WERI-Rb-1 (cell line): ENCODE measurements at regions not wholly inside any gene's neighbourhood (a gene's known extent, or its start where the extent isn't known, plus 50 kb on each side); places are given as distances from the start of the nearest gene placed in this dataset.

Experiments used
- DNase-seq: peaks from one replicate; pipeline ENCODE4 v3.0.0-alpha.2; 2020
- H3K27ac ChIP-seq: fragments of 250-450 bp; sonication (Bioruptor Pico); 2 replicates; pipeline ENCODE4 v1.5.1; 2020; ENCODE audit warnings: mild to moderate bottlenecking, moderate library complexity
- H3K27me3 ChIP-seq: fragments of 250-450 bp; sonication (Bioruptor Pico); 2 replicates; pipeline ENCODE4 v1.5.1; 2021; ENCODE audit warnings: mild to moderate bottlenecking, low read depth, moderate library complexity; ENCODE audit not compliant: insufficient read depth, severe bottlenecking
- H3K36me3 ChIP-seq: fragments of 250-450 bp; sonication (Bioruptor Pico); 2 replicates; pipeline ENCODE4 v1.5.1; 2020; ENCODE audit warnings: mild to moderate bottlenecking, moderate library complexity
- H3K4me3 ChIP-seq: 2 replicates; pipeline ENCODE4 v1.5.1; 2011; ENCODE audit warnings: low read depth, mild to moderate bottlenecking, control low read depth, low read length
- H3K9me3 ChIP-seq: fragments of 250-450 bp; sonication (Bioruptor Pico); 2 replicates; pipeline ENCODE4 v1.5.1; 2021; ENCODE audit warnings: mild to moderate bottlenecking, moderate library complexity; ENCODE audit not compliant: severe bottlenecking
- CTCF ChIP-seq: IDR thresholded peaks from 2 replicates; pipeline ENCODE4 v1.5.1; 2011; ENCODE audit warnings: low read depth, mild to moderate bottlenecking, control low read depth, inconsistent platforms, low read length

- DNase-seq, result no peak
Measured at GRCh38 chr16:6884002-6884401, 448.6 kb upstream of the RBFOX1 start.

GRCh38 chr16:6880263-6880662 is 452.4 kb upstream of the RBFOX1 start:
- no peaks in the 10 kb centered on the region for H3K27me3 ChIP-seq
- no peaks in the 10 kb centered on the region for H3K9me3 ChIP-seq
- no peak overlapping the region for H3K4me3 ChIP-seq
- no peak for TF ChIP-seq CTCF
- no peak overlapping the region for H3K27ac ChIP-seq
- no peaks in the 10 kb centered on the region for H3K36me3 ChIP-seq
- no peak for DNase-seq

More at GRCh38 chr16:6884002-6884401, 448.6 kb upstream of the RBFOX1 start:
- no peak overlapping the region for H3K4me3 ChIP-seq
- H3K27ac ChIP-seq, result no peak overlapping the region
- no peaks in the 10 kb centered on the region for H3K9me3 ChIP-seq
- no peaks in the 10 kb centered on the region for H3K27me3 ChIP-seq
- TF ChIP-seq CTCF, result no peak
- H3K36me3 ChIP-seq, result no peaks in the 10 kb centered on the region

GRCh38 chr16:6864671-6865070 is 468.0 kb upstream of the RBFOX1 start:
- no peak for TF ChIP-seq CTCF
- H3K4me3 ChIP-seq, result no peak overlapping the region
- no peaks in the 10 kb centered on the region for H3K27me3 ChIP-seq
- H3K27ac ChIP-seq, result no peak overlapping the region
- H3K9me3 ChIP-seq, result peaks cover 7% of the 10 kb centered on the region
- no peak for DNase-seq
- no peaks in the 10 kb centered on the region for H3K36me3 ChIP-seq

- no peak overlapping the region for H3K4me3 ChIP-seq
- no peak overlapping the region for H3K27ac ChIP-seq
- TF ChIP-seq CTCF, result no peak
- H3K36me3 ChIP-seq, result no peaks in the 10 kb centered on the region
- no peaks in the 10 kb centered on the region for H3K27me3 ChIP-seq
- DNase-seq, result no peak
- H3K9me3 ChIP-seq, result peaks cover 7% of the 10 kb centered on the region
Measured at GRCh38 chr16:6864244-6864643, 468.4 kb upstream of the RBFOX1 start.

GRCh38 chr16:6863135-6863534 is 469.5 kb upstream of the RBFOX1 start:
- Histone ChIP-seq H3K27me3 (no peaks in the 10 kb centered on the region), H3K27ac (no peak overlapping the region), H3K36me3 (no peaks in the 10 kb centered on the region), H3K4me3 (no peak overlapping the region), H3K9me3 (peaks cover 3% of the 10 kb centered on the region)
- DNase-seq, result no peak
- no peak for TF ChIP-seq CTCF

- no peak for TF ChIP-seq CTCF
- no peak for DNase-seq
- Histone ChIP-seq H3K9me3 (peaks cover 3% of the 10 kb centered on the region), H3K27me3 (no peaks in the 10 kb centered on the region), H3K27ac (no peak overlapping the region), H3K4me3 (no peak overlapping the region), H3K36me3 (no peaks in the 10 kb centered on the region)
Measured at GRCh38 chr16:6861815-6862477, 470.7 kb upstream of the RBFOX1 start.
